ENCODE measurements at regions not wholly inside any gene's neighbourhood (a gene's known extent, or its start where the extent isn't known, plus 50 kb on each side); places are given as distances from the start of the nearest gene placed in this dataset.

GRCh38 chr7:68304536-68304935, 1293.7 kb upstream of the AUTS2 start:
- DNase-seq (ENCODE audit: extremely low read depth, low read depth) = no peak
- TF ChIP-seq, protein P1, sequence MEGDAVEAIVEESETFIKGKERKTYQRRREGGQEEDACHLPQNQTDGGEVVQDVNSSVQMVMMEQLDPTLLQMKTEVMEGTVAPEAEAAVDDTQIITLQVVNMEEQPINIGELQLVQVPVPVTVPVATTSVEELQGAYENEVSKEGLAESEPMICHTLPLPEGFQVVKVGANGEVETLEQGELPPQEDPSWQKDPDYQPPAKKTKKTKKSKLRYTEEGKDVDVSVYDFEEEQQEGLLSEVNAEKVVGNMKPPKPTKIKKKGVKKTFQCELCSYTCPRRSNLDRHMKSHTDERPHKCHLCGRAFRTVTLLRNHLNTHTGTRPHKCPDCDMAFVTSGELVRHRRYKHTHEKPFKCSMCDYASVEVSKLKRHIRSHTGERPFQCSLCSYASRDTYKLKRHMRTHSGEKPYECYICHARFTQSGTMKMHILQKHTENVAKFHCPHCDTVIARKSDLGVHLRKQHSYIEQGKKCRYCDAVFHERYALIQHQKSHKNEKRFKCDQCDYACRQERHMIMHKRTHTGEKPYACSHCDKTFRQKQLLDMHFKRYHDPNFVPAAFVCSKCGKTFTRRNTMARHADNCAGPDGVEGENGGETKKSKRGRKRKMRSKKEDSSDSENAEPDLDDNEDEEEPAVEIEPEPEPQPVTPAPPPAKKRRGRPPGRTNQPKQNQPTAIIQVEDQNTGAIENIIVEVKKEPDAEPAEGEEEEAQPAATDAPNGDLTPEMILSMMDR (IDR thresholded peaks at IDR 0.05; ENCODE audit: low read depth, low read length) = no peak

DNA sequence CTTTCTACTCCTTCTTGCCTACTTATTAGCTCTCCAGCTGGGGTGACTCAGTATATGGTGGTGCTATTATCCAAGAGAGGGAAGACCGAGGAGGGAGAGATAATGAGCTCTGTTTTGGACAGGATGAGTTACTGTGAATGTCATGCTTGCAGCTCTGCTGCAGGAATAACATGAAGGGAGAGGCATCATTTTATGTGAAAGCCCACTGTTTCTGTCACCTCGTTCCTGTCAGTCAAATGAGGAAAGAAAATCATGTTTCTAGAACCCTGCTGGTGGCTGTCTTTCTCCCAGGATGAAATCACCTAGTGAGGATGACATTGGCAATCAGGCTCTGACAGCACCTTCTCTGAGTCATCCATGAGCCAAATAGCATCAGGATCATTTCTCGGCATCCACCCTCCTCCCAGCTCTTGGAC, 1291.6 kb upstream of the AUTS2 start:
- no peak for DNase-seq (ENCODE audit: extremely low read depth, low read depth)
- TF ChIP-seq, protein P1 (IDR thresholded peaks at IDR 0.05; ENCODE audit: low read depth, low read length) = no peak

GRCh38 chr7:68309271-68309670, 1289.0 kb upstream of the AUTS2 start:
- TF ChIP-seq, protein P1 (IDR thresholded peaks at IDR 0.05; ENCODE audit: low read depth, low read length) = no peak
- DNase-seq (ENCODE audit: extremely low read depth, low read depth) = no peak

GRCh38 chr7:68309806-68310205, 1288.5 kb upstream of the AUTS2 start:
- DNase-seq (ENCODE audit: extremely low read depth, low read depth) = no peak
- TF ChIP-seq, protein P1 (IDR thresholded peaks at IDR 0.05; ENCODE audit: low read depth, low read length) = no peak

GRCh38 chr7:68311958-68312357, 1286.3 kb upstream of the AUTS2 start:
- TF ChIP-seq, protein P1 (IDR thresholded peaks at IDR 0.05; ENCODE audit: low read depth, low read length) = no peak
- DNase-seq (ENCODE audit: extremely low read depth, low read depth) = no peak

- TF ChIP-seq, protein P1 (IDR thresholded peaks at IDR 0.05; ENCODE audit: low read depth, low read length) = no peak
- DNase-seq (ENCODE audit: extremely low read depth, low read depth) = no peak
Observed at GRCh38 chr7:68313806-68314205, 1284.5 kb upstream of the AUTS2 start.

- TF ChIP-seq, protein P1 (IDR thresholded peaks at IDR 0.05; ENCODE audit: low read depth, low read length) = no peak
- no peak for DNase-seq (ENCODE audit: extremely low read depth, low read depth)
Observed at GRCh38 chr7:68314208-68314607, 1284.1 kb upstream of the AUTS2 start.

Data from AG09319 (cell line).